Mucosa of stomach (tissue), 1 donor: ENCODE measurements at regions not wholly inside any gene's neighbourhood (a gene's known extent, or its start where the extent isn't known, plus 50 kb on each side); places are given as distances from the start of the nearest gene placed in this dataset.

Experiments
- H3K27me3 ChIP-seq: one replicate; pipeline ENCODE4 v1.7.0; 2013; ENCODE audit warnings: mild to moderate bottlenecking, low read length; ENCODE audit not compliant: control insufficient read depth, insufficient read depth
- H3K36me3 ChIP-seq: one replicate; pipeline ENCODE4 v1.7.0; 2013; ENCODE audit warnings: low read length; ENCODE audit not compliant: control insufficient read depth, insufficient read depth
- H3K4me1 ChIP-seq: one replicate; pipeline ENCODE4 v1.7.0; 2013; ENCODE audit warnings: mild to moderate bottlenecking, low read length; ENCODE audit not compliant: control insufficient read depth, insufficient read depth
- H3K4me3 ChIP-seq: one replicate; pipeline ENCODE4 v1.7.0; 2013; ENCODE audit warnings: low read length
- H3K9ac ChIP-seq: one replicate; pipeline ENCODE4 v1.7.0; 2013; ENCODE audit warnings: mild to moderate bottlenecking, low read length, moderate library complexity
- H3K9me3 ChIP-seq: one replicate; pipeline ENCODE4 v1.7.0; 2013; ENCODE audit warnings: mild to moderate bottlenecking, low read length, moderate library complexity; ENCODE audit not compliant: control insufficient read depth
- donor health status: Pancreatic carcinoma.

GRCh38 chr5:173814053-173814452 lies 74.1 kb upstream of the CPEB4 start:
- H3K4me1 ChIP-seq = no peaks in the 10 kb centered on the region
- H3K4me3 ChIP-seq = no peak overlapping the region
- no peaks in the 10 kb centered on the region for H3K36me3 ChIP-seq
- no peak overlapping the region for H3K9ac ChIP-seq
- H3K27me3 ChIP-seq = no peaks in the 10 kb centered on the region
- no peaks in the 10 kb centered on the region for H3K9me3 ChIP-seq

GRCh38 chr5:173815571-173815970 lies 72.6 kb upstream of the CPEB4 start:
- Histone ChIP-seq H3K27me3 (no peaks in the 10 kb centered on the region), H3K4me3 (no peak overlapping the region)

GRCh38 chr5:173816728-173817127 lies 71.4 kb upstream of the CPEB4 start:
- Histone ChIP-seq H3K4me3 (no peak overlapping the region), H3K27me3 (no peaks in the 10 kb centered on the region), H3K9me3 (no peaks in the 10 kb centered on the region), H3K9ac (no peak overlapping the region), H3K36me3 (no peaks in the 10 kb centered on the region), H3K4me1 (peaks cover 6% of the 10 kb centered on the region)

More at GRCh38 chr5:173815571-173815970, 72.6 kb upstream of the CPEB4 start:
- no peaks in the 10 kb centered on the region for H3K36me3 ChIP-seq
- no peaks in the 10 kb centered on the region for H3K4me1 ChIP-seq
- H3K9ac ChIP-seq = no peak overlapping the region
- H3K9me3 ChIP-seq = no peaks in the 10 kb centered on the region

GRCh38 chr5:173817561-173817960 lies 70.6 kb upstream of the CPEB4 start:
- Histone ChIP-seq H3K27me3 (no peaks in the 10 kb centered on the region), H3K9ac (no peak overlapping the region), H3K4me3 (no peak overlapping the region), H3K36me3 (no peaks in the 10 kb centered on the region), H3K9me3 (no peaks in the 10 kb centered on the region), H3K4me1 (peaks cover 10% of the 10 kb centered on the region)

- Histone ChIP-seq H3K9me3 (no peaks in the 10 kb centered on the region), H3K36me3 (no peaks in the 10 kb centered on the region), H3K27me3 (no peaks in the 10 kb centered on the region), H3K4me3 (no peak overlapping the region), H3K9ac (no peak overlapping the region), H3K4me1 (peaks cover 25% of the 10 kb centered on the region)
These were observed 68.6 kb upstream of the CPEB4 start for GRCh38 chr5:173819521-173819920.

- Histone ChIP-seq H3K27me3 (no peaks in the 10 kb centered on the region), H3K4me3 (no peak overlapping the region), H3K4me1 (peaks cover 30% of the 10 kb centered on the region), H3K9me3 (no peaks in the 10 kb centered on the region), H3K9ac (no peak overlapping the region), H3K36me3 (no peaks in the 10 kb centered on the region)
These were observed 64.9 kb upstream of the CPEB4 start for GRCh38 chr5:173823274-173823644.

- peaks cover 30% of the 10 kb centered on the region for H3K4me1 ChIP-seq
- H3K36me3 ChIP-seq = no peaks in the 10 kb centered on the region
- no peak overlapping the region for H3K9ac ChIP-seq
- no peak overlapping the region for H3K4me3 ChIP-seq
- no peaks in the 10 kb centered on the region for H3K27me3 ChIP-seq
- no peaks in the 10 kb centered on the region for H3K9me3 ChIP-seq
These were observed 64.2 kb upstream of the CPEB4 start for GRCh38 chr5:173823721-173824567.

- H3K9me3 ChIP-seq = no peaks in the 10 kb centered on the region
- H3K9ac ChIP-seq = no peak overlapping the region
- H3K4me3 ChIP-seq = no peak overlapping the region
- H3K4me1 ChIP-seq = peaks cover 30% of the 10 kb centered on the region
- no peaks in the 10 kb centered on the region for H3K36me3 ChIP-seq
- no peaks in the 10 kb centered on the region for H3K27me3 ChIP-seq
These were observed 62.8 kb upstream of the CPEB4 start for GRCh38 chr5:173825215-173825865.

GRCh38 chr5:173826086-173826427 lies 62.1 kb upstream of the CPEB4 start:
- no peak overlapping the region for H3K9ac ChIP-seq

GRCh38 chr5:173826428-173827350 lies 61.5 kb upstream of the CPEB4 start:
- Histone ChIP-seq H3K4me3 (no peak overlapping the region), H3K27me3 (no peaks in the 10 kb centered on the region), H3K9ac (no peak overlapping the region), H3K36me3 (no peaks in the 10 kb centered on the region), H3K4me1 (peaks cover 23% of the 10 kb centered on the region), H3K9me3 (no peaks in the 10 kb centered on the region)

More at GRCh38 chr5:173826086-173826427, 62.1 kb upstream of the CPEB4 start:
- Histone ChIP-seq H3K36me3 (no peaks in the 10 kb centered on the region), H3K4me1 (peaks cover 30% of the 10 kb centered on the region), H3K9me3 (no peaks in the 10 kb centered on the region), H3K4me3 (no peak overlapping the region), H3K27me3 (no peaks in the 10 kb centered on the region)

GRCh38 chr5:173828952-173829351 lies 59.2 kb upstream of the CPEB4 start:
- Histone ChIP-seq H3K9me3 (no peaks in the 10 kb centered on the region), H3K36me3 (no peaks in the 10 kb centered on the region), H3K4me3 (no peak overlapping the region), H3K27me3 (no peaks in the 10 kb centered on the region), H3K4me1 (peaks cover 11% of the 10 kb centered on the region), H3K9ac (no peak overlapping the region)

GRCh38 chr5:173829826-173830225 lies 58.3 kb upstream of the CPEB4 start:
- Histone ChIP-seq H3K36me3 (no peaks in the 10 kb centered on the region), H3K27me3 (no peaks in the 10 kb centered on the region), H3K9me3 (no peaks in the 10 kb centered on the region), H3K9ac (no peak overlapping the region), H3K4me1 (peaks cover 2% of the 10 kb centered on the region), H3K4me3 (no peak overlapping the region)
